Retinal pigment epithelial cell (primary cell): ENCODE measurements at regions not wholly inside any gene's neighbourhood (a gene's known extent, or its start where the extent isn't known, plus 50 kb on each side); places are given as distances from the start of the nearest gene placed in this dataset.

Source experiments
- DNase-seq: peaks from one replicate; pipeline ENCODE4 v3.0.0-alpha.2; 2010; ENCODE audit warnings: low read depth
- H3K4me3 ChIP-seq: 2 replicates; pipeline ENCODE4 v1.5.1; 2011; ENCODE audit warnings: mild to moderate bottlenecking, low read length, control low read depth, moderate library complexity
- CTCF ChIP-seq: conservative IDR thresholded peaks from 2 replicates; pipeline ENCODE4 v1.5.1; 2011; ENCODE audit warnings: low read depth, low read length, control low read depth, inconsistent platforms

GRCh38 chr5:67813877-67814539, 401.5 kb upstream of the PIK3R1 start:
- TF ChIP-seq CTCF: no peak
- H3K4me3 ChIP-seq: no peak overlapping the region
- peak; percentile 29 for DNase-seq

- TF ChIP-seq CTCF: no peak
- DNase-seq: peak; percentile 78
- H3K4me3 ChIP-seq: no peak overlapping the region
Measured at GRCh38 chr5:67809589-67809988, 406.0 kb upstream of the PIK3R1 start.

DNA sequence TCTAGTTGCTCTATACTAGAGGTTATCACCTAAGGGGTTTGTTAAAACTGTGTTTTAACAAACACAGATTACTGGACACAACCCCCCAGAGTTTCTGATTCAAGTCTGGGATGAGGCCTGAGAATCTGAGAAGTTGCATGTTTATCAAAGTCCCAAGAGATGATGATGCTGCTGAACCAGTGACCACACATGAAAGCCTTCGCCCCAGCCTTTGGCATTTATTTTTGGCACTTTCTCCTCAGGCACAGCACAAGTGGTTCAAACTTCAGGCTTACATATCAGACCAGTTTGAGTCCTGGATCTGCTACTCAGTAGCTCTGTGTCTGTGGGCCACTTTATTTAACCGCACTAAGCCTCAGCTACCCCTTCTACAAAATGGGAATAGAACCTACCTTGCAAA, 407.2 kb upstream of the PIK3R1 start:
- no peak for TF ChIP-seq CTCF
- H3K4me3 ChIP-seq: no peak overlapping the region
- no peak for DNase-seq

DNA sequence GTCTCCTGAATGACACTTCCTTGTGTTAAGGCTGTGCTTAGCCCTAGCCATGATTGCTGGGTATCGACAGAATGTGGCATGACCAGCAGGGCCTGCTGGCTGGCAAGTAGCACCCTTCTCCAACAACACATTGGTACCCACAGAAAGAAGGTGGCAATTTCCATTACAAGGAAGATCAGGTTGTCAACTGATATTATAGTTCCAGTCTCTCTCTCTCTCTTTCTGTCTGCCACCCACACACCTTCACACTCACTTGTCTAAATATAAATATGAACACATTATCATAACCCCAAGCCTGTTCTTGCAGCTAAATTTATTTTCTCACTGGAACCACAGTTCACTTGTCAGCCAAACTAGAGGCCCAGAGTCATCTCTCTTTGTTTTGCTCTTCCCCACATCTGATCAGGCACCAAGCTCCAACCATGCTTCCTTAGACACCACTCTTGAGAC, 408.1 kb upstream of the PIK3R1 start:
- no peak overlapping the region for H3K4me3 ChIP-seq
- DNase-seq: no peak
- TF ChIP-seq CTCF: no peak

DNA sequence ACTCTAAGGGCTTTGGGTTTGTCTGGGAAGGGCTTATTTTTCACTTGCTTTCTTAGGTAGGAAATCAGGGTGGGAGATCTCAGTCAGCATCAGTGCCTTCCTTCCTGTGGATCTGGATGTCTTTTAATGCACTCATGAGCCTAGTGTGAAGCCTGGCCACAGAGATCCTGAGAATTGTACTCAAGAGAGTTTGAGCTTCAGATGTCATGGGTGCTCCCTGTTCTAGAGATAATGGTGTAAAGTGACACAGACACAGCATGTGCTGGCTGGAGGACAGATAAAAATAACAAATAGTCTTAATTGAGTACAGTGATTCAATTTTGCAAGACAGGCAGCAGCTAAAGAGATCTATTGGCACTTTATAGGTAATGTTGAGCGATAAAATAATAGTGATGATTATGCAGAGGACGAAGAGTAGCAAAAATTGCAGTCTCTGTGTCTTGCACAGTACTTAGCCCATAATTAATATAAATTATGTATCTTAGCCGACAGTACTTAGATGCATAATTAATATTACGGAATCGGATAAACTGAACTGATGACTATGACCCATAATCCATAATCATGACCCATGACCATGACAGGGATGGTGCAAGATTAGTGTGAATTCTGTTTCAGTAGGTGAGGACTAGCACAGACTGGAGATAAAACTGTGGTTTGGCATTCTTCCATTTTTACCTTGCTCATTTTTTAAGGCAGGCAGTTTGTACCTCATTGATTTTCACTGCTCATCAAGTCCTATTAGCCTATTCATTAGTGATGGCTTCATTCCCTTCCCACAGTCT, 408.7 kb upstream of the PIK3R1 start:
- no peak for DNase-seq
- TF ChIP-seq CTCF: no peak
- H3K4me3 ChIP-seq: no peak overlapping the region

GRCh38 chr5:67805666-67806348, 409.7 kb upstream of the PIK3R1 start:
- no peak for DNase-seq
- no peak for TF ChIP-seq CTCF

More at GRCh38 chr5:67805666-67806348, 409.7 kb upstream of the PIK3R1 start:
- no peak overlapping the region for H3K4me3 ChIP-seq
